Esophagus muscularis mucosa (tissue), 4 donors: ENCODE measurements at regions not wholly inside any gene's neighbourhood (a gene's known extent, or its start where the extent isn't known, plus 50 kb on each side); places are given as distances from the start of the nearest gene placed in this dataset.
"Not testable (repeated sequence)": the region's sequence is repeated elsewhere in the genome, so short reads cannot be mapped to it uniquely, and the experiment has no call there.

Source experiments
- DNase-seq: peaks from one replicate; pipeline ENCODE4 v3.0.0-alpha.2; 2017; ENCODE audit errors: extremely low spot score
- H3K27ac ChIP-seq, 4 donors: fragments of 200-600 bp; sonication (generic); replicated peaks in 1 of 4; 1 replicate in 3 of 4; 2 replicates in 1 of 4; pipeline ENCODE4 v1.5.1; 2016 to 2019; ENCODE audit warnings: mild to moderate bottlenecking in 1 of 4
- H3K27me3 ChIP-seq, 4 donors: fragments of 200-600 bp; sonication (generic); one replicate each; pipeline versions ENCODE4 v1.5.1 to v1.6.0; 2016 to 2019
- H3K36me3 ChIP-seq, 4 donors: fragments of 200-600 bp; sonication (generic); one replicate each; pipeline ENCODE4 v1.5.1; 2016 to 2019
- H3K4me1 ChIP-seq, 4 donors: fragments of 200-600 bp; sonication (generic); one replicate each; pipeline ENCODE4 v1.5.1; 2016 to 2019
- H3K4me3 ChIP-seq, 4 donors: fragments of 200-600 bp; sonication (generic); 1 replicate in 2 of 4; 2 replicates in 2 of 4; pipeline ENCODE4 v1.5.1; 2016 to 2019; ENCODE audit warnings: mild to moderate bottlenecking in 4 of 4, moderate library complexity in 1 of 4
- H3K9me3 ChIP-seq, 4 donors: fragments of 200-600 bp; sonication (generic); 1 replicate in 3 of 4; 2 replicates in 1 of 4; pipeline ENCODE4 v1.5.1; 2016 to 2019
- CTCF ChIP-seq, 3 experiments: fragments of 200-600 bp in 2 of 3; fragments of 450-650 bp in 1 of 3; sonication (generic) in 2 of 3; IDR thresholded peaks; one replicate each; pipeline ENCODE4 v1.5.1; 2017 to 2019; ENCODE audit warnings: antibody characterized with exemption in 3 of 3, mild to moderate bottlenecking in 2 of 3, moderate library complexity in 1 of 3
- EP300 ChIP-seq: sonication (generic); formaldehyde crosslinking; IDR thresholded peaks from one replicate; pipeline ENCODE4 v1.6.1; 2017; ENCODE audit warnings: antibody characterized with exemption
- POLR2A ChIP-seq: fragments of 450-650 bp; IDR thresholded peaks from one replicate; pipeline ENCODE4 v1.6.1; 2017; ENCODE audit warnings: antibody characterized with exemption, moderate library complexity, mild to moderate bottlenecking, low read depth
- POLR2AphosphoS5 ChIP-seq, 2 donors: sonication (generic); formaldehyde crosslinking; IDR thresholded peaks; one replicate each; pipeline ENCODE4 v1.6.1; 2017; ENCODE audit warnings: antibody characterized with exemption in 2 of 2
- WGBS: methylation state at CpG from one replicate; pipeline ENCODE4 v1.1.5; 2018; 5-methylcytosine and 5-hydroxymethylcytosine counted together
- intact Hi-C: fragments of 100-400 bp; cut with DNase I; formaldehyde crosslinking; loops from one replicate; pipeline ENCODE4 v1.15.1; 2023

GRCh38 chr13:42424182-42424581, 149.8 kb upstream of the TNFSF11 start:
- H3K27me3 ChIP-seq, result no peaks in the 10 kb centered on the region
- TF ChIP-seq POLR2A, result no peak
- TF ChIP-seq EP300, result no peak
- no peak for TF ChIP-seq POLR2AphosphoS5 (IDR thresholded peaks at IDR 0.05)
- TF ChIP-seq CTCF (IDR thresholded peaks at IDR 0.05), result no peak
- H3K9me3 ChIP-seq, result peaks cover 0 to 8% (median 0%) of the 10 kb centered on the region in 4 donors
- H3K4me1 ChIP-seq, result no peaks in the 10 kb centered on the region
- intact Hi-C loops, result no loop called here
- no peaks in the 10 kb centered on the region for H3K36me3 ChIP-seq
- no peak for DNase-seq
- H3K27ac ChIP-seq, result no peak overlapping the region
- WGBS, result 87% methylated on average over 2 of the region's 2 CpGs
- H3K4me3 ChIP-seq, result no peak overlapping the region

GRCh38 chr13:42445354-42445753, 128.6 kb upstream of the TNFSF11 start:
- WGBS, result 89% methylated on average over 1 of the region's 1 CpG
- no peaks in the 10 kb centered on the region for H3K36me3 ChIP-seq

GRCh38 chr13:42446597-42446996, 127.4 kb upstream of the TNFSF11 start:
- H3K9me3 ChIP-seq, result peaks cover 0 to 29% (median 17%) of the 10 kb centered on the region in 4 donors
- intact Hi-C loops, H3K4me1 ChIP-seq, DNase-seq, H3K27me3 ChIP-seq, H3K4me3 ChIP-seq, H3K36me3 ChIP-seq, H3K27ac ChIP-seq: not testable (repeated sequence)
- WGBS, result 88% methylated on average over 5 of the region's 5 CpGs

More at GRCh38 chr13:42445354-42445753, 128.6 kb upstream of the TNFSF11 start:
- H3K4me1 ChIP-seq, result no peaks in the 10 kb centered on the region
- TF ChIP-seq POLR2A (no peak), EP300 (no peak), CTCF (IDR thresholded peaks at IDR 0.05) (no peak), POLR2AphosphoS5 (IDR thresholded peaks at IDR 0.05) (no peak)
- no peaks in the 10 kb centered on the region for H3K27me3 ChIP-seq
- no peak overlapping the region for H3K4me3 ChIP-seq
- no peak overlapping the region for H3K27ac ChIP-seq
- intact Hi-C loops, result no loop called here
- peaks cover 0 to 29% (median 17%) of the 10 kb centered on the region in 4 donors for H3K9me3 ChIP-seq
- no peak for DNase-seq

DNA sequence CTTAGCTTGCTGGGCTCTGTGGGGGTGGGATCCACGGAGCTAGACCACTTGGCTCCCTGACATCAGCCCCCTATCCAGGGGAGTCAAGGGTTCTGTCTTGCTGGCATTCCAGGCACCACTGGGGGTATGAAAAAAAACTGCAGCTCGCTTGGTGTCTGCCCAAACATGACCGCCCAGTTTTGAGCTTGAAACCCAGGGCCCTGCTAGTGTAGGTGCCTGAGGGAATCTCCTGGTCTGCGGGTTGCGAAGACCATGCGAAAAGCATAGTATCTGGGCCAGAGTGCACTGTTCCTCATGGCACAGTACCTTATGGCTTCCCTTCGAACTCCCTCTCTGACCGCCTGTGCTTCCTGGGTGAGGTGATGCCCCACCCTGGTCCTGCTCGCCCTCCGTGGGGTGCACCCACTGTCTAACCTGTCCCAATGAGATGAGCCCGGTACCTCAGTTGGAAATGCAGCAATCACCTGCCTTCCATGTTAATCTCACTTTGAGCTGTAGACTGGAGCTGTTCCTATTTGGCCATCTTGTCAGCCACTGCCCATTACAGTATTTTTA, 120.8 kb upstream of the TNFSF11 start:
- Histone ChIP-seq H3K9me3 (no peaks in the 10 kb centered on the region), H3K36me3 (no peaks in the 10 kb centered on the region), H3K27me3 (peaks cover 0 to 7% (median 0%) of the 10 kb centered on the region in 4 donors), H3K27ac (no peak overlapping the region), H3K4me3 (no peak overlapping the region), H3K4me1 (no peaks in the 10 kb centered on the region)
- DNase-seq, result no peak
- TF ChIP-seq EP300 (no peak), POLR2AphosphoS5 (IDR thresholded peaks at IDR 0.05) (no peak), CTCF (IDR thresholded peaks at IDR 0.05) (no peak), POLR2A (no peak)
- 86% methylated on average over 7 of the region's 11 CpGs for WGBS
- intact Hi-C loops, result no loop called here

DNA sequence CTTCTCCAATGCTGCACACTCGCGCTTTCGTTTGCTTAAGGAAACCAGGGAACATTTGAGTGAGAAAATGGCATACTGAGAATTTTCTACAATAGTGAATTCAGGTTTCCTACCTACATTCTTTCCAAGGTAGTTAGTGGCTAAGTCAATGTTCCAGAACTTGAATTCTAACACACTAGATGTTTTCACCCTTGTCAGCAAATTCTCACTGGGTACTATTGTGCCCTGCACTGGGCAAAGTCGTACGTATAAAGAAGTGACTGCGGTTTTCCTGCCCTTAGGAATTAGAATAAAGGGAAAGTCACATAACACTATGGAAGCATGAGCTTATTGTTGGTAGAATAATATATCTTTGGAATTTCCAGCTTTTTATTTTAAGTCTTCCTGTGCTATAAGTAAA, 119.2 kb upstream of the TNFSF11 start:
- Histone ChIP-seq H3K9me3 (no peaks in the 10 kb centered on the region), H3K4me1 (no peaks in the 10 kb centered on the region), H3K27ac (no peak overlapping the region), H3K36me3 (no peaks in the 10 kb centered on the region), H3K4me3 (no peak overlapping the region), H3K27me3 (peaks cover 0 to 7% (median 0%) of the 10 kb centered on the region in 4 donors)
- WGBS, result 95% methylated on average over 6 of the region's 6 CpGs
- TF ChIP-seq POLR2AphosphoS5 (IDR thresholded peaks at IDR 0.05) (no peak), POLR2A (no peak), CTCF (IDR thresholded peaks at IDR 0.05) (no peak), EP300 (no peak)
- intact Hi-C loops, result no loop called here
- DNase-seq, result no peak
